HCEC 1CT (cell line): ENCODE measurements at regions not wholly inside any gene's neighbourhood (a gene's known extent, or its start where the extent isn't known, plus 50 kb on each side); places are given as distances from the start of the nearest gene placed in this dataset.
"Not testable (repeated sequence)": the region's sequence is repeated elsewhere in the genome, so short reads cannot be mapped to it uniquely, and the experiment has no call there.

ENCODE experiments used
- DNase-seq: peaks from one replicate; pipeline ENCODE4 v3.0.0-alpha.2; 2017

- no peak for DNase-seq
Measured at GRCh38 chr10:2918489-2918888, 148.9 kb upstream of the PFKP start.

- DNase-seq, result no peak
Measured at GRCh38 chr10:2917926-2918325, 149.4 kb upstream of the PFKP start.

DNA sequence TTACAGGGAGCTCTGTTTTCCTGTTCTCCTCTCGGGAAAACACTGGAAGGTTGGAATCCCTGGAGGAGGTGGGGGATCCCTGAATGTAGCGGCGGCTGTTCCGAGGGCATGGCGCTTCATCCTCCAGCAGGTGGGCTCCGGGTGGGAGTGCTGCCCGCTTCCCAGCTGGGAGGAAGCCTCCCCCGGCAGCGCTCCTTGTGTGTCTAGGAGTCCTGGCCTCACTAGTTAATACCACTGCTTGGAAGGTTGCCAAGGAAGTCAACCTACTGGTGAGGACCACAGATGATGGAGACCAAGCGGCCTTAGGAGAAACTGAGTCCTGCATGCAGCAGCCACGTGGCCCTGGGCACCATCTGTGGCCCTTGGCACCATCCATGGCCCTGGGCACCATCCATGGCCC lies 151.9 kb upstream of the PFKP start:
- no peak for DNase-seq

GRCh38 chr10:2914741-2915140 lies 152.6 kb upstream of the PFKP start:
- DNase-seq, result no peak

DNA sequence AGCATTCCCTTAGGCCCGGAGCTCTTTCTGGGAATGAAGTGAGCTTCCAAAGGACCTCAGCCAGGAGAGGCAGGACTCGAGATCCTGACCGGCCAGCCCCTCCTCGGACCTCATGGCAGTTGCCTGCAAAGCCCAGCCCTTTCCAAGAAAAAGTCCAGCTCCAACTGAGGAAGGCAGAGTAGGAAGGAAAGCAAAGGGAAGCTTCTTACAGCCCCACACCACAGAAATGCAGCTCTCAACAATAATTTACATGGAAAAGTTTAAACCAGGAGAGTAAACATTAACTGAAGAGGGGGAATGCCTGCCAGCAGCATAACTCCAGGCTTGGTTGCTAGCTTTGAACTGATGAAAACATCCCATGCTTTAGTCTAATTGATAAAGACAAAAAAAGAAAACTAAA lies 153.9 kb upstream of the PFKP start:
- no peak for DNase-seq

GRCh38 chr10:2910656-2911055 lies 156.7 kb upstream of the PFKP start:
- DNase-seq, result no peak

- DNase-seq, result no peak
Measured at GRCh38 chr10:2909921-2910320, 157.4 kb upstream of the PFKP start.

- DNase-seq, result no peak
Measured at GRCh38 chr10:2908851-2909630, 158.3 kb upstream of the PFKP start.

DNA sequence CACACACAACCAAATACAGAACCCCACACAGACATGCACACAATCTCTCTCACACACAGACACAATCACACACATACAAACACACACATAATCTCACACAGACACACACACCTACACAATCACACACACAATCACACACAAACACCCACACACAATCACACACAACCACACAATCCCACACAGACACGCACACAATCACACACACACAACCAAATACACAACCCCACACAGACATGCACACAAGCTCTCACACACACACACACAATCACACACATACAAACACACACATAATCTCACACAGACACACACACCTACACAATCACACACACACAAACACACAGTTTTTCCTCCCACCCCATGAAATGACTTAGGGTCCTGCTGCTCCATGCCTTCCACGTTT lies 160.4 kb upstream of the PFKP start:
- DNase-seq, result no peak

DNA sequence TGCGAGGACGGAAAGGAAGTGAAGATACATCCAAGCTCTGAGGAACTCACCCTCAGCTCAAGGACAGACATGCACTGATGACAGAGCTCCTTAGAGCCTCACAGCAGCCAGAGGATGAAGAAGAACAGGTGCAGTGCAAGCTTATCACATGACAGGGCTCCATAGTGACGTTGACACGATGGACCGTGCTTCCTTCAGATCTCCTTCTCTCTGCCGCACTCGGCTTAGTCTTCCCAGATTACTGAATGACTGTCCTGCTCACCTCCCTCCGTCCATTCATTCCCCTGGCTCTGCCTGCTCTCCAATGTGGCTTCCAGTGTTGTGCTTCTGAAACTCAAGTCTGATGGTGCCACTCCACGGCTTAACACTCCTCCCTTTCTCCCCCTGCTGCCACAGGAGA lies 161.5 kb upstream of the PFKP start:
- DNase-seq, result no peak

DNA sequence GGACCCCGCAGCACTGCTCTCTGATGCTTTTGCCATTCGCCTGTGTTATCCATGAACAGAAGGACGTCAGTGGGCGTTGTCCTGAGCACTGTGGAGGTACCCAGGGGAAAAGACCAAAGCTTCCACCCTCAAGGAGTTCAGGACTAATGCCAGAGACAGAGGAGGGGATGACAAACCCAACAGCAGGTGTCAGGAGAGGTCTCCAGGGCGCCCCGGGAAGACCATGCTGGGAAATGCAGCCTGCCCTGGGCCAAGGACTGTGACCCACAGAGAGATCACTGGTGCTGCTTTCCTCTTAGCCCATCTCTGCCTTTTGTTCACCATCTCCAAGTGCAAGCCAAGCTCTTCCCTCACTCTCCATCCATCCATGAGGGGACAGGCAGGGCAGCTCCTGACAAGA lies 166.8 kb upstream of the PFKP start:
- DNase-seq, result no peak

DNA sequence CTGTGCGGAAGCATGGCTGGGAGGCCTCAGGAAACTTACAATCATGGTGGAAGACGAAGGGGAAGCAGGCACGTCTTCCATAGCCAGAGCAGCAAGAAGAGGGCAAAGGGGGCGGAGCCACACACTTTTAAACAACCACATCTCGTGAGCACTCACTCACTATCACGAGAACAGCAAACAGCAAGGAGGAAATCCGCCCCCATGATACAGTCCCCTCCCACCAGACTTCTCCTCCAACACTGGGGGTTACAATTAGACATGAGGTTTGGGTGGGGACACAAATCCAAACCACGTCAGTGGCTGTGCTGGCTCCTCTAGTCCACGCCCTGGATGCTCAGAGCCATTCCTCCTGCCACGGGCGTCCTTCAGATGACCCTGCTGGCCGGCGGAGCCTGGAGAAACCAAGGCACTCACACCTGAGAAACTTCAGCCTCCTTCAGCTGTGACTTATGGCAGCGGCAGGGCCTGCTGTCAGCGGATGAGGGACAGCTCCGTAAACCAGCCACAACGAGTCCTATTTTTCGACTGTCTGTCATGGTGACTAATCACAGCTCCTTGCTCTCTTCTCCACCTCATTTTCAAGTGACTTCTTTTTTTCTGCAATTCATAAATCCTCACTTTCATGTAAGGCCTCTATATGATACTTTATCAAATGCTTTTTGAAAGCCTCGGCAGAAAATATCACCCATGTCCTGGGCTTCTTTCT lies 167.9 kb upstream of the PFKP start:
- DNase-seq, result no peak

DNA sequence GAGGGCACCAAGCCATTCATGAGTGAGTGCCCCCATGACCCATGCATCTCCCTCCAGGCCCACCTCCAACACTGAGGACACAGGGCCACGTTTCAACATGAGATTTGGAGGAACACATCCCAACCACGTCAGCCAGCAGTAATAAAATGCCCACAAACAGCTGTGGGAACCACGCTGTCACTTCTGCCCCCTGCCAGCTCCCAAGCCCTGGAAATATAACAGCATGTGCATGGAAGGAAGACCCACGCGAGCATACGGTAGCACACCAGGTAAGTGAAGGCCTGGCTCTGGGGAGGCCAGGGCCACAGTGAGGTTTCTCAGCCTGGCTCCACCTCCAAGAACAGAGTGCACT lies 168.9 kb upstream of the PFKP start:
- DNase-seq, result no peak

GRCh38 chr10:2897619-2898508 lies 169.5 kb upstream of the PFKP start:
- no peak for DNase-seq

- not testable (repeated sequence) for DNase-seq
Measured at GRCh38 chr10:2896334-2896733, 171.0 kb upstream of the PFKP start.

GRCh38 chr10:2895594-2896196 lies 171.7 kb upstream of the PFKP start:
- DNase-seq, result no peak

- DNase-seq, result no peak
Measured at GRCh38 chr10:2893991-2894390, 173.4 kb upstream of the PFKP start.

GRCh38 chr10:2893158-2893845 lies 174.0 kb upstream of the PFKP start:
- no peak for DNase-seq

GRCh38 chr10:2891770-2892124 lies 175.6 kb upstream of the PFKP start:
- no peak for DNase-seq

GRCh38 chr10:2891073-2891769 lies 176.1 kb upstream of the PFKP start:
- DNase-seq, result no peak

DNA sequence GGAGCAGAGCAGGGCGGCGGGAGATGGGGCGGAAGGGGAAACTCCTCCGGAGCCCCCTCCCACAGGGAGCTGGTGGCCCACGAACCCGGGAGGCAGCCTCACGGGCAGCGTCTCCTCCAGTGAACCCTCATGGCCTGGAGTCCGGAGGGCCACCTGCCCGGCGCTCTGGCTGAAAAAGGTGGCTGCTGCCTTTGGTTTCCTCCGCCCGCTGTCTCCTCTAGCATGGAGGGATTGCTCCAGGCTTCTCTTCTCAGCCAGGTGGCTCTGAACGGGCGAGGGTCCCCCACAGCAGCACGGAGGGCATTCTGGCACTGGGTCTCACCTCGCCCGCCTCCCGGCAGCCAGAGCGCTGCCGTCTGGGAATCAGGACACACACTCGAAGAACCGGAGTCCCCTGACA lies 177.3 kb upstream of the PFKP start:
- DNase-seq, result no peak

- DNase-seq, result no peak
Measured at GRCh38 chr10:2888403-2889004, 178.8 kb upstream of the PFKP start.
